Keratinocyte (primary cell): ENCODE measurements at regions not wholly inside any gene's neighbourhood (a gene's known extent, or its start where the extent isn't known, plus 50 kb on each side); places are given as distances from the start of the nearest gene placed in this dataset.

Experiments used
- EZH2 ChIP-seq: IDR thresholded peaks from one replicate; pipeline ENCODE4 v1.6.1; 2012; ENCODE audit warnings: inconsistent platforms, mild to moderate bottlenecking, low read length, moderate library complexity
- TF ChIP-seq, protein P1 (sequence below), 3 experiments: IDR thresholded peaks in 1 of 3; conservative IDR thresholded peaks in 1 of 3; optimal IDR thresholded peaks in 1 of 3; 2 replicates in 2 of 3; 3 replicates in 1 of 3; pipeline versions ENCODE3 to v1.5.1; 2011; ENCODE audit warnings: low read length in 3 of 3, mild to moderate bottlenecking in 3 of 3, moderate library complexity in 2 of 3, control low read depth in 1 of 3, inconsistent platforms in 1 of 3; ENCODE audit not compliant: insufficient read depth in 2 of 3; ENCODE audit errors: extremely low read depth in 1 of 3

DNA sequence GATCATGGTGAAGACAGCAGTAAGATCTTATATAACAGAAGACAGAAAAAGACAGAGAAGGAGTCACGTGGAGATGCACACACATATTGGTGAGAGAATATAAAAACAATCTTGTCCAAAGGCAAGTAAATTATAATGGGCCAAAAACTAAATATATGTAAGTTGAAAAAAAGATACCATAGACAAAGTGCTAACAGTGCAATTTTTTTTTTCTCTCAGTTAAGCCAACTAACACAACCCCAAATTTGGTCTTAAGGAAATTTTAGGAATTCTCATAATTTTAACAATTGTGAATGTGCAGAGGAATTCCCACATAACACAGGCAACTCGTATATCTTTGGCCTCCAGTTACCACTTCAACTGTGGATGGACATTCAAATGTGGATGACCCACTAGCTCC lies 432.2 kb downstream of the SOX2 start:
- TF ChIP-seq, protein P1, sequence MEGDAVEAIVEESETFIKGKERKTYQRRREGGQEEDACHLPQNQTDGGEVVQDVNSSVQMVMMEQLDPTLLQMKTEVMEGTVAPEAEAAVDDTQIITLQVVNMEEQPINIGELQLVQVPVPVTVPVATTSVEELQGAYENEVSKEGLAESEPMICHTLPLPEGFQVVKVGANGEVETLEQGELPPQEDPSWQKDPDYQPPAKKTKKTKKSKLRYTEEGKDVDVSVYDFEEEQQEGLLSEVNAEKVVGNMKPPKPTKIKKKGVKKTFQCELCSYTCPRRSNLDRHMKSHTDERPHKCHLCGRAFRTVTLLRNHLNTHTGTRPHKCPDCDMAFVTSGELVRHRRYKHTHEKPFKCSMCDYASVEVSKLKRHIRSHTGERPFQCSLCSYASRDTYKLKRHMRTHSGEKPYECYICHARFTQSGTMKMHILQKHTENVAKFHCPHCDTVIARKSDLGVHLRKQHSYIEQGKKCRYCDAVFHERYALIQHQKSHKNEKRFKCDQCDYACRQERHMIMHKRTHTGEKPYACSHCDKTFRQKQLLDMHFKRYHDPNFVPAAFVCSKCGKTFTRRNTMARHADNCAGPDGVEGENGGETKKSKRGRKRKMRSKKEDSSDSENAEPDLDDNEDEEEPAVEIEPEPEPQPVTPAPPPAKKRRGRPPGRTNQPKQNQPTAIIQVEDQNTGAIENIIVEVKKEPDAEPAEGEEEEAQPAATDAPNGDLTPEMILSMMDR (optimal IDR thresholded peaks at IDR 0.05 in 1 of 3, IDR thresholded peaks at IDR 0.05 in 1 of 3, conservative IDR thresholded peaks at IDR 0.05 in 1 of 3; ENCODE audit: extremely low read depth in 1 of 3, insufficient read depth in 2 of 3, low read length in 3 of 3): no peak
- no peak for TF ChIP-seq EZH2
